HG03439 (cell line): ENCODE measurements at regions not wholly inside any gene's neighbourhood (a gene's known extent, or its start where the extent isn't known, plus 50 kb on each side); places are given as distances from the start of the nearest gene placed in this dataset.
"Not testable (repeated sequence)": the region's sequence is repeated elsewhere in the genome, so short reads cannot be mapped to it uniquely, and the experiment has no call there.

Experiments used
- ATAC-seq: cut with Tn5 transposase; IDR thresholded peaks from one replicate; pipeline ENCODE4 v1.9.1; 2021; ENCODE audit warnings: mild to moderate bottlenecking, moderate library complexity; ENCODE audit not compliant: unreplicated experiment

DNA sequence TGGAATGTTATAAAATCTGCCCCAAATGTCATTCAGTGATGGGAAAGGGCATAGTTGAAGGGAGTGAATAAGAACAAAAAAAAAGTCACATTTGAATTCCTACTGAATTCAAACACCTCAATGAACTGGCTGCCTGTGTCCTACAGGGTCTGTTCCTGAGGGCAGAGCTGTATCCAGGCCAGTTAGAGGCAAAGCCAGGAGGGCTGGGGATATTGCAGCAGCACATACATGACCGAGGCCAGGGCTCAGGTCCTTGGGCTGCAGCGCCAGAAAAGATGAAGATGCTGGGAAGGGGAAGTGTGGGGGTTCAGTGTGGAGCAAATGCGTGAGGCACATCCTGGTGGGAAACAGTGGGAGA lies 449.2 kb downstream of the SIPA1L2 start:
- ATAC-seq = no peak

DNA sequence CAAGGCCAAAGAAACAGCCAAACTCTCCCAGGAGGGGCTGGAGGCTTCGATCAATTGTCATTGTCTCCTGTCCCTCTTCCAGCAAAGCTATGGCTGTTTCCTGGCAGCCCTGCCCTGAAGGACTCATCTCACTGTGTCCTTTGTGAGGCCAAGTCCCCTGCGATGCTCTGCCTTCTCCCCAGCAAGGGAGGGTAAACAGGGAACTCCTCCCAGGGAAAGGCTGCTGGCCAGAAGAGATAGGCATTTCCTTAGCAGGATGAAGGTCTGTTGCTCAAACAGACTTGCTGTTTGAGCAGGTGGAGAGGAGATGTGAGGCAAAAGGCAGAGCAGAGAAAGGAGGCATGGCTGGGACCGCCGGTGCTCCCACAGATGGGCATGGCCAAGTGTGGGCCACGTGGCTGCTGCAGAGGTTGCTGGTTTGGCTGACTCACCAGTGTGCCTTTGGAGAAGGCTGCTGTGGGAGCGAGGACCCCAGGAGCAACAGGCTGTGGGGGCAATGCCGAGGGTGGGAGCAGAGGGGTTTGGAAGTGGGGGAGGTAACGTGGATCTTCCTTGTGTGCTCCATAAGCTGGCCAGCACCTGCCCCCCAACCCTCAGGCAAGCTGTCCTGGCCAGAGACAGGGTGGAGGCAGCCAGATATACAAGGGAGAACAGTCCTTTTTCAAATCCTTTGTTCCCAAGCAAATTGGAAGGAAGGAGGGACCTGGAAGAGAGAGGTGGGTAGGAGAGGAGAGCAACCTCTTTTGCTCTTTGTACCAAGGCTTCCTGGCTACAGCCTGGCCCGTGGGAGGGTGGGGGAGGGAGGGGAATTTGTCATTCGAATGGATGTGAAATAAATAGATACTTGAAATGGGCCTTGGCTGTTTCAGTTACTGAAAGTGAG lies 449.8 kb downstream of the SIPA1L2 start:
- no peak for ATAC-seq

DNA sequence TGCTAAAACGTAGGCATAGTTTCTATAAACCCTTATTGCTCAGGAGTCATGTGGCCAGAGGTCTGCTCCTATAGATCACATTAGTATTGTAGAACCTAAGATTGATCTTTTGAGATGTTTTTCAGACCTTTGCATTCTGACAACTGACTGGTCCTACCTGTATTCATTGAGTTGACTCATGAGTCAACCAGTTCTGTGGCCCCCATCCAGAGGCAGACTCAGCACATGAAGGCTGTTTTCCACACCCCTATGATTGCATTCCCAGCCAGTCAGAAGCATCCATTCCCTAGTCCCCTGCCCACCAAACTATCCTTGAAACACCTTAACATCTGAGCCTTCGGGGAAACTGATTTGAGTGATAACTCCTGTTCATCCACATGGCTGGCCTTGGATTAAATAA lies 451.7 kb downstream of the SIPA1L2 start:
- no peak for ATAC-seq

DNA sequence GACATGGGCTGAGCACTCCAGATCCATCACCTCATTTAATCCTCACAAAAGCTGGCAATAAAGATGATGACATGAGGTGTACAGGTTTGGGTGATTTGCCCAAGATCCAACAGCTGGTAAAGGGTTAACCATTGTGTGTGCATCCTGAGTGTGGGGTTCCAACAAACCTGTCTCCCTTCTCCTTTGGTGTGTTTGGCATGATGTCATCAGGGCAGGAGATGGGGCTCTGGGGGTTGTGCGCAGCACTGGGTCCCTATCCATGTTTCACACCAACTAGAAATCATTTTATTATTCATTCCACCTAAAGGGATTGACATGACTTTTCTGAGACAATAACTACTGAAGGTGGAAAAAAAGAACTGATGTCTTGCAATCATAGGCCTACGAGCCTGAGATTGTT lies 452.5 kb downstream of the SIPA1L2 start:
- no peak for ATAC-seq

DNA sequence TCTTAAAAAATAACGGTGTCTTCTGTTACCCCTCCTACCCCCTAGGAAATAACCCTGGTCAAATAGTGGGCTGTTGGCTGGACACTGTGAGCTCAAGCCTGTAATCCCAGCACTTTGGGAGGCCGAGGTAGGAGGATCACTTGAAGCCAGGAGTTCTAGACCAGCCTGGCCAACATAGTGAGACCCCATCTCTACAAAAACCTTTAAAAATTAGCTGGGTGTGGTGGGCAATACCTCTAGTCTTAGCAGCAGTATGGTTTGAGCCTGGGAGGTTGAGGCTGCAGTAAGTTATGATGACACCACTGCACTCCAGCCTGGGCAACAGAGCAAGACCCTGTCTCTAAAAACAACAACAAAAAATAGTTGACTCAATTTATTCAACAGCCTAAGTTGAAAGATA lies 453.7 kb downstream of the SIPA1L2 start:
- ATAC-seq = no peak

DNA sequence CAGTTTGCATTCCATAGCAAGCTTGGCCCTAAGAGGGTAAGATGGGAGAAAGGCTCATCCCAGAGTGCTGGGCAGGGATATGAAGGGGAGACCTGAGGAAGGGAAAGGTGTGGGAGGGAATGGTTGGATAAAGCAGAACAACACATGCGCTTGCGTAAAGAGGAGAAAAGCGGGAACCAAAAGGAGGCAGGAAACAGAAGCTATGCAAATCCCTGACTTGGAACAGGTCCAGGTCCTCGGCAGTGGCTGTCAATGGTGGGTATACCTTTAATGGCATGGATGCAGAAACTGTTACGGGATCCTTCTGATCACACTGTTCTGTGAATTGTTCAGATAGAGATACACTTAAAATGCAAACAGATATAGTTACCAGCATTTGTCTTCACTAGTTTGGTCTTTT lies 455.6 kb downstream of the SIPA1L2 start:
- ATAC-seq = no peak

DNA sequence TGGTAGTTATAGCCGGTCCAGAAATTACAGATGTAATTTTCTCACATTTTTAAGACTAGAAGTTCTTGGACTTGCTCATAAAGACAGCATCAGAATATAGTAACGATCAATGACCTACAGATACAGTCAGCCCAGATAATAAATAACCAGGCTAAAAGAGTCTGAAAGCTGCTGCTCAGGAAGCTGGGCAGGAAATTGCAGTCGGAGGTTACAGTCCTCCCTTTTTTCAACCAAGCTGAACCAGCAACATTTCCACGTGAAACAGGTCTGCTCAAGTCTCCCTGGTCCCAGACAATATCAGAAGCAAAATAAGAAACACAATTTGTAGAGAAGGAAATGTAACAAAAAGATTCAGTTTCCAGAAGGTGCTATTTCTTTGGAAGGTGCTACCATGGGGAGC lies 457.4 kb downstream of the SIPA1L2 start:
- ATAC-seq = no peak

DNA sequence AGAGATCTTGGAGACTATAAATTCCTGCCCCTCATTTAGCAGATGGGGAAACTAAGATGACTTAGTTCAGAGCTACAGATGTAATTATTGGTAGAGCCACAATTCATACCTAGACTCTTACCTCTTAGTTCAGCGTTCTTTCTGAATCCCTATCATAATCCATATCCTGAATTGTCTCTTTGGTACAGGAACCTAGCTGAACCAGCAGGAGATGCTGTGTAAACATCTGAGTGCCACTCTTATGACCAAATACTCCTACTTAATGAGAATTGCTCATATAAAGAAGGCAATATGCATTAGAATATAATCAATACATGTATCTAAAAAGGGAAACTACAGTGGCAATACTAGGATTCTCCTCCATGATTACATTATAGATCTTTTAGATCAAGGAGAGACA lies 459.0 kb downstream of the SIPA1L2 start:
- no peak for ATAC-seq

DNA sequence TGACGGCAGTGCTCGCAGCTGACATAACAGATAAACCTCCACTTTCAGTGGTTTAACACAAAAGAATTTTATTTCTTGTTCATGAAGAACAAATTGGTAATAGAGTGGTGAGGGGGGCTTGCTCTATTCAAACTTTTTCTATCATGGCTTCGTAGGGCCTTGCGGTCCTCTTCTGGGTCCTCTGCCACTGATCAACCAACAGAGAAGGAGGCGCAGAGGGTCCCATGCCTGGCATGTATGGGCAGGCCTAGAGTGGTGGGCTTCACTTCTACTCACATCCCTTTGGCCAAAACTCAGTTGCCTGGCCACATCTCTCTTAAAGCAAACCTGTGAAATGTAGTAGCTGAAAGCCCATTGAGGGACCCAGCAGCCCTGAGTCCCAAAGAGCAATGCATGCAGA lies 460.5 kb downstream of the SIPA1L2 start:
- ATAC-seq = no peak

DNA sequence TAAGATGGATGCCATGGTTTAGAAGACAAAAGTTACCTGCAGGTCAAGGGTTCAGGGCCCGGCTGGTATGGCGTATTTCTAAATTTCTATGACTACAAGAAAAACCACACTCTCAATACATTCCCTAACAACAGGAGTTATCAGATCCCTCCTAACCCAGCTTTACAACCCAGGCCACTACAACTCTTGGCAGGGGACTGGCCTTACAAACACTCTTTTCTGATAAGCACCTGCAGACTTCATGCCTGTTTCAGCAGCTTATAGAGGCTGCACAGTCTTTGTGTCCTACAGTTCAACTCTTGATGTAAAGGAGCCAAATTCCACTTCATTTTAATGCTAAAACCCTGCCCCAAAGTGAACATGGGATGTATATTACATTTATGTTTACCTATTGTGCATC lies 461.4 kb downstream of the SIPA1L2 start:
- no peak for ATAC-seq

DNA sequence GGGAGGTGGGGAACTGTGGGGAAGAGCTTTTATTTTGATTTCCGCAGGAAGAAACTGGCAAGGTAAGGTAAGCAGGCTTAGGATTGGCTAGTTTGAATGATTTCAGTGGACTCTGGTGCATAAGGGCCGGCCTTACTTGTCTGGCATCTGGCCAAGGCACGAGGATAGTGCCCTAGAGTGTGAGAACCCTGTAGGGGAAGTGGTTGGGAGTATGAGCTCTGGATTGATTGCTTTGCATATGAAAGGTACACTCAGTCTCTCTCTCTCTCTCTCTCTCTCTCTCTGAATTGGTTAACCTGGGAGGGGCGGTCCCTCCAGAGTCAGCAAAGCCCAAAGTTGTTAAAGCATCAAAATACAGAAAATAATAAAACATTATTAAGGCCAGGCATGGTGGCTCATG lies 463.0 kb downstream of the SIPA1L2 start:
- ATAC-seq = no peak

DNA sequence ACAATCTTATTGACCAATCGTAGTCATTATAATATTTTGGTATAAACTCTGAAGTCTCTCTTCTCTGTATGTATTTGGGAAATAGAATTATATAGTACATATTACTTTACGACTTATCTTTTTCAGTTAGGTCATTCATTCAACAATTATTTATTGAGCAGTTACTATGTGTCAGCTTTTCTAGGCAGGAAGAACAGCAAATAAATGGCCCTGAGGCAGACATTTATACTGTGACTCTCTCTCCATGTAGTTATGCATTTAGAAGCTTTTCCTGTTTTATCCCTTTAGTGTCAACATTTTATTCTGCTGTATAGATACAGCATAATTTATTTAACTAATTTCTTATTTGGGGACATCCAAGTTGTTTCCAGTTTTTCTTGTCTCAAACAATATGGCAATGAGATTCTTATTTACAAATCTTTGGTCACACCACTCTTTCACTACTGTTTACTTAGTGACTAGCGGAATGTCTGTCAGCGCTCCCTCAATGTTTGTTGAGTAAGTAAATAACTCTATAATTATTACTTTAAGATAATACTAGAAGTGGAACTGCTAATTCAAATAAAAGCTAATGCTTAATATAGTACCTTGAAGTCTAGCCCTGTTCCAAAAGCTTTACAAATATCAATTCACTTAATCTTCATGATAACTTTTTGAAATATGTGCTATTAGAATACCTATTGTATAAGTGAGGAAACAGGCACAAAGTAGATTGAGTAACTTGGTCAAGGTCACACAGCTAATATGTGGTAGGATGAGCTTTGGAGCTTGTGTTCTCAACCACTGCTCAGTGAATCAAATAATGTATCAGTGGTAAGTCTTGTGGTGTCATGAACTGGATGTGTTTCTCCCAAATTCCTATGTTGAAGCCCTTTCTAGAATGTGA lies 465.6 kb downstream of the SIPA1L2 start:
- ATAC-seq = no peak

DNA sequence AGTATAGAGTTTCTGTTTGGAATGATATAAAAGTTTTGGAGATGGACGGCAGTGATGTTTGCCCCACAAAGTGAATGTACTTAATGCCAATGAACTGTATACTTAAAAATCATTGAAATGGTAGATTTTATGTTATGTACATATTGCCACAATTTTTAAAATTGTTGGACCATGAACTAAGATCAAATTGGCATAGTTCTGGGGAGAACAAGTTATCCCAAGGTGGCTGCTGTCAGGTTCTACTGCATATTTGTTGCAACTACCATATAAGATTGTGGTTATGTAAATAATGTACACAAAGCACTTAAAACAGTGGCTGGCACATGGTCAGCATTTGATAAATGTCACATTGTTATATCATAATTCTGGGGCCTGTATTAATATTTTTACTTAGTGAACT lies 466.4 kb downstream of the SIPA1L2 start:
- ATAC-seq = no peak

DNA sequence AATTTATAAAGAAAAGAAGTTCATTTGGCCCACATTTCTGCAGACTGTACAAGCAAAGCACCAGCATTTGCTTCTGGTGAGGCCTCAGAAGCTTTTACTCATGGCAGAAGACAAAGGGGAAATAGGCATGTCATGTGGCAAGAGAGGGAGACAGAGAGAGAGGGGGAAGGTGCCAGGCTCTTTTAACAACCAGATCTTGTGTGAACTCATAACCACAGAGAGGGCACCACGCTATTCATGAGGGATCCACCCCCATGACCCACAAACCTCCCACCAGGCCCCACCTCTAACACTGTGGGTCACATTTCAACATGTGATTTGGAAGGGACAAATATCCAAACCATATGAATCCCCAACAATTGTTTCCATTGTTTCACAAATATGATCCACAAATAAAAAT lies 467.9 kb downstream of the SIPA1L2 start:
- no peak for ATAC-seq

DNA sequence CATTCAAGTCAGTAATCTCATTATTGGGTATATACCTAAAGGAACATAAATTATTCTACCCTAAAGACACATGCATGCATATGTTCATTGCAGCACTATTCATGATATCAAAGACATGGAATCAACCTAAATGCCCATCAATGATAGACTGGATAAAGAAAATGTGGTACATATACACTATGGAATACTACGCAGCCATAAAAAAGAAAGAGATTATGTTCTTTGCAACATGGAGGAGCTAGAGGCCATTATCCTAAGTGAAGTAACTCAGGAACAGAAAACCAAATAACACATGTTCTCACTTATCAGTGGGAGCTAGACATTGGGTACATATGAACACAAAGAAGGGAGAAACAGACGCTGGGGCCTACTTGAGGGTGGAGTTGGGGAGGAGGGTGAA lies 471.4 kb downstream of the SIPA1L2 start:
- ATAC-seq = not testable (repeated sequence)

DNA sequence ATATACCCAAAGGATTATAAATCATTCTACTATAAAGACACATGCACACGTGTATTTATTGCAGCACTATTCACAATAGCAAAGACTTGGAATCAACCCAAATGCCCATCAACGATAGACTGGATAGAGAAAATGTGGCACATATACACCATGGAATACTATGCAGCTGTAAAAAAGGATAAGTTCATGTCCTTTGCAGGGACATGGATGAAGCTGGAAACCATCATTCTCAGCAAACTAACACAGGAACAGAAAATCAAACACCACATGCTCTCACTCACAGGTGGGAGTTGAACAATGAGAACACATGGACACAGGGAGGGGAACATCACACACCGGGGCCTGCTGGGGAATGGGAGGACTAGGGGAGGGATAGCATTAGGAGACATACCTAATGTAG lies 473.9 kb downstream of the SIPA1L2 start:
- ATAC-seq = not testable (repeated sequence)

DNA sequence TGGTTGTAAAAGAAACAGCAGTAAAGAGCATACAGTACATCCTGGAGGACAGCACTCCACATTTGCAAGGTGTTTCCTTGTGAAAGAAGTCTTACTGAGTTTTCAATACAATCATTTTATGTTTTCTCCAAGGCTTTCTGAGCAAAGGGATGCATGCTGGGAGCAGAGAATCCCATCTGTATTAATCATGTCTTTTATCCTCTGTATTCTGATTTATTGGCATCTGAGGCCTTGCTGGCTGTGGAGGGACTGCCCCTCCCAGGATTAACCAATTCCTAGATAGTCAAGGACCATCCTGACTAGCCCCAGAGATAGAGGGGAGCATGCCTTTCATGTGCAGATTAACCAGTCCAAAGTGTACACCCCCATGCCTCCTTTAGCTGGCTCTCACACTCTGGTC lies 476.3 kb downstream of the SIPA1L2 start:
- no peak for ATAC-seq

DNA sequence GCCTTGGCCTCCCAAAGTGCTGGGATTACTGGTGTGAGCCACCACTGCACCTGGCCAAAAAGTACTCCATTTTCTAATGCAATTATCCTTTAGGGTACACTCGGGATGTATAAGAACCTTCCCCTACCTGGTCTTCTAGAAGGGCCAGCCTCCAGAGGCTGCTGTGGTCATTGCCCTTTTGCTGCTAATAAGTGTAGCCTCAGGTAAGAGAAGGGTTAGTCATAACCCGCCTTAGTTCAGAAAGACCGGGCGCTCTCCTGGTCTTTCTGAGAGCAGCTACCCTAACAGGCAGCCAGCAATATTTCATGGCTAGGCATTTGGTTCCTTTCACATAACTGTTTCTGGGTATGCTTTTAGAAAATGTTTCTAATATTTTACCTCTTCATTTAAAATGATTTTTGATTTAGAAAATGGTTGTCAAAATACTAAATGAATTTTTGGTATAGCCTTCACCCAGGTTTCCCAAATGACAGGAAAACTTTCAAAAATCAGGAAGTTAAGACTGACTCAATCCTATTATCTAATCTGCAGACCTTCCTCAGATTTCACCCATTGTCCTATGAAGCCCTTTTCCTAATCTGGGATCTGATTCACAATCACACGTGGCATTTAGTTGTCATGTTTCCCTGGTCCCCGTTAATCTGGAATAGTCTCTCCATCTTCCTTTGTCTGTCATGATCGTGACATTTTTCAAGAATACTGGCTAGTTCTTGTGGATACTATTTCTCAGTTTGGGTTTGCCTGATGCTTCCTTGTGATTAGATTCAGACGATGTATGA lies 479.0 kb downstream of the SIPA1L2 start:
- ATAC-seq = no peak

DNA sequence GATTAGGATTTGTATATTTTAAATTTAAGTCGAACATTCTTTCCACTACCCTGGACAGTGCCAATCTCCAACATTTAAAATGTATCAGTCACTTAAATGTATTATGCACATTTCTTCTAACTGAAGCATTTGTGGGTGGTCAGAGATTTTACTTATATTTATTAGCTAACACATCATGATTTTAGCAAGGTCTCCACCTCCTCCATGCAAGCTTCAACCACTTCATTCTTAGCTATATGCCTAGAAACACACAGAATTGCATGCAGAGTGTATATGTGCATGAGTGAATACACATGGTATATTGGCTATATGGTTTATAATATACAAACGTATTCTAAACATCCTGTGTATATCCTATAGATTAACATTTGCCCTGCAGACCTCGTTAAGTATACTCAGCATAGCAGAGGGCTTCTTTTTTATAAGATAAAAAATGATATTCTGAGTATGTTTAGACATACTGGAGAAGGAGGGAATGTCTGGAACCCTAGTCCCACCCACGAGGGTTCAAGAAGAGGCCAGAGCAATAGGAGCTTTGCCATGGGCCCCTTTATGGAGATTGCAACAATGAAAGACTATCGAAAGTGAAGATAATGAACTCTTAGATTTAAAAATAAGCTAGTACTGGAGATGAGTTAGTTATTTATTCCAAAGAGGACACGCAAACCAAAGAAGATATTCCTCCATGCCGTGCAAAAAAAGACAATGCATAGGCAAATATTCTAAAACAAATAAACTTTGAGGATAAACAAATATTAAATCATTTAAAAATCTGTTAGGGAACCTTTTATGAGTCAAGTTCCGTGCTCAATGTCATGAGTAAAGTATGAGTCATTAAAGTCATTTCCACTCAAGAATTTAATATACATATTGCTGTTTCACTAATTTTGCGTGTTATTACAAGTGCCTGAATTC lies 480.4 kb downstream of the SIPA1L2 start:
- no peak for ATAC-seq

DNA sequence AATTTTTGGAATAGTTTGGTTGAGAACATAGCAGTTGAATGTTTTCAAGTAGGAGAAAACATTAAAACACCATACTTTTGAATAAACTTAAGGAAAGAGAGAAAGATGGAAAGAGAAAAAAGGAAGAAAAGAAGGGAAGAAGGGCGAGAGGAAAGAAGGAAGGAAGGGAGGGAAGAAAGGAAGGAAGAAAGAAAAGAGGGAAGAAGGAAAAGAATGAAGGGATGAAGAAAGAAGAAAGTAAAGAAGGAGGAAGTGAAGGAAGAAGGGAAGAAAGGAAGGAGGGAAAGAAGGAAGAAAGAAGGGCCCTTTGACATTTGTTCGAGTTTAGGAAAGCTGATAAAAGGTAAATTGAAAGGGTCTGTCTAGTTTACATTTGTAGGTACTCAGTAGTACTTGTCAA lies 482.7 kb downstream of the SIPA1L2 start:
- no peak for ATAC-seq
